ENCODE measurements at regions not wholly inside any gene's neighbourhood (a gene's known extent, or its start where the extent isn't known, plus 50 kb on each side); places are given as distances from the start of the nearest gene placed in this dataset.

GRCh38 chr17:52895272-52895671, 736.8 kb upstream of the CA10 start:
- ATAC-seq = no peak
- no peak for TF ChIP-seq POLR2AphosphoS5 (IDR thresholded peaks at IDR 0.05; ENCODE audit: low read depth)
- TF ChIP-seq EZH2 (IDR thresholded peaks at IDR 0.05; ENCODE audit: low read depth, unreplicated experiment) = no peak

GRCh38 chr17:52892334-52892733, 733.8 kb upstream of the CA10 start:
- H2AFZ ChIP-seq = no peak overlapping the region
- no peaks in the 10 kb centered on the region for H3K27me3 ChIP-seq (ENCODE audit: insufficient read depth)
- no peak for ATAC-seq
- no peaks in the 10 kb centered on the region for H3K9me2 ChIP-seq (ENCODE audit: insufficient read depth)
- no peaks in the 10 kb centered on the region for H3K79me2 ChIP-seq (replicated peaks; ENCODE audit: insufficient read depth)
- no peaks in the 10 kb centered on the region for H3F3A ChIP-seq (replicated peaks; ENCODE audit: low read depth)
- no peak overlapping the region for H3K27ac Mint-ChIP-seq
- DNase-seq (ENCODE audit: low spot score) = no peak
- no peak overlapping the region for H3K4me3 ChIP-seq
- H3K4me1 Mint-ChIP-seq = no peaks in the 10 kb centered on the region
- H3K27me3 Mint-ChIP-seq (ENCODE audit: insufficient read depth, low read depth, poor library complexity) = no peaks in the 10 kb centered on the region
- no peaks in the 10 kb centered on the region for H3K36me3 Mint-ChIP-seq (ENCODE audit: low read depth)
- H4K20me1 ChIP-seq (replicated peaks; ENCODE audit: insufficient read depth) = no peaks in the 10 kb centered on the region
- H3K36me3 ChIP-seq (ENCODE audit: insufficient read depth) = no peaks in the 10 kb centered on the region
- no peak overlapping the region for H3K4me3 Mint-ChIP-seq
- H3K4me2 ChIP-seq = no peak overlapping the region
- no peaks in the 10 kb centered on the region for H3K4me1 ChIP-seq (ENCODE audit: insufficient read depth)
- H3K9me3 Mint-ChIP-seq = no peaks in the 10 kb centered on the region
- no peak overlapping the region for H3K27ac ChIP-seq (ENCODE audit: low read depth)
- TF ChIP-seq POLR2AphosphoS5 (IDR thresholded peaks at IDR 0.05; ENCODE audit: low read depth) (no peak), ZNF114 (CRISPR knock-in tag; IDR thresholded peaks at IDR 0.05) (no peak), CREB1 (CRISPR knock-in tag; IDR thresholded peaks at IDR 0.05; ENCODE audit: low read depth) (no peak), EZH2 (IDR thresholded peaks at IDR 0.05; ENCODE audit: low read depth, unreplicated experiment) (no peak), NANOG (IDR thresholded peaks at IDR 0.05; ENCODE audit: borderline replicate concordance) (no peak), EZH2phosphoT487 (IDR thresholded peaks at IDR 0.05; ENCODE audit: unreplicated experiment) (no peak), ETS1 (IDR thresholded peaks at IDR 0.05) (no peak)
- TF ChIP-seq, protein P1, sequence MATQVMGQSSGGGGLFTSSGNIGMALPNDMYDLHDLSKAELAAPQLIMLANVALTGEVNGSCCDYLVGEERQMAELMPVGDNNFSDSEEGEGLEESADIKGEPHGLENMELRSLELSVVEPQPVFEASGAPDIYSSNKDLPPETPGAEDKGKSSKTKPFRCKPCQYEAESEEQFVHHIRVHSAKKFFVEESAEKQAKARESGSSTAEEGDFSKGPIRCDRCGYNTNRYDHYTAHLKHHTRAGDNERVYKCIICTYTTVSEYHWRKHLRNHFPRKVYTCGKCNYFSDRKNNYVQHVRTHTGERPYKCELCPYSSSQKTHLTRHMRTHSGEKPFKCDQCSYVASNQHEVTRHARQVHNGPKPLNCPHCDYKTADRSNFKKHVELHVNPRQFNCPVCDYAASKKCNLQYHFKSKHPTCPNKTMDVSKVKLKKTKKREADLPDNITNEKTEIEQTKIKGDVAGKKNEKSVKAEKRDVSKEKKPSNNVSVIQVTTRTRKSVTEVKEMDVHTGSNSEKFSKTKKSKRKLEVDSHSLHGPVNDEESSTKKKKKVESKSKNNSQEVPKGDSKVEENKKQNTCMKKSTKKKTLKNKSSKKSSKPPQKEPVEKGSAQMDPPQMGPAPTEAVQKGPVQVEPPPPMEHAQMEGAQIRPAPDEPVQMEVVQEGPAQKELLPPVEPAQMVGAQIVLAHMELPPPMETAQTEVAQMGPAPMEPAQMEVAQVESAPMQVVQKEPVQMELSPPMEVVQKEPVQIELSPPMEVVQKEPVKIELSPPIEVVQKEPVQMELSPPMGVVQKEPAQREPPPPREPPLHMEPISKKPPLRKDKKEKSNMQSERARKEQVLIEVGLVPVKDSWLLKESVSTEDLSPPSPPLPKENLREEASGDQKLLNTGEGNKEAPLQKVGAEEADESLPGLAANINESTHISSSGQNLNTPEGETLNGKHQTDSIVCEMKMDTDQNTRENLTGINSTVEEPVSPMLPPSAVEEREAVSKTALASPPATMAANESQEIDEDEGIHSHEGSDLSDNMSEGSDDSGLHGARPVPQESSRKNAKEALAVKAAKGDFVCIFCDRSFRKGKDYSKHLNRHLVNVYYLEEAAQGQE (IDR thresholded peaks at IDR 0.05; ENCODE audit: unreplicated experiment) = no peak
- TF ChIP-seq, protein P2, sequence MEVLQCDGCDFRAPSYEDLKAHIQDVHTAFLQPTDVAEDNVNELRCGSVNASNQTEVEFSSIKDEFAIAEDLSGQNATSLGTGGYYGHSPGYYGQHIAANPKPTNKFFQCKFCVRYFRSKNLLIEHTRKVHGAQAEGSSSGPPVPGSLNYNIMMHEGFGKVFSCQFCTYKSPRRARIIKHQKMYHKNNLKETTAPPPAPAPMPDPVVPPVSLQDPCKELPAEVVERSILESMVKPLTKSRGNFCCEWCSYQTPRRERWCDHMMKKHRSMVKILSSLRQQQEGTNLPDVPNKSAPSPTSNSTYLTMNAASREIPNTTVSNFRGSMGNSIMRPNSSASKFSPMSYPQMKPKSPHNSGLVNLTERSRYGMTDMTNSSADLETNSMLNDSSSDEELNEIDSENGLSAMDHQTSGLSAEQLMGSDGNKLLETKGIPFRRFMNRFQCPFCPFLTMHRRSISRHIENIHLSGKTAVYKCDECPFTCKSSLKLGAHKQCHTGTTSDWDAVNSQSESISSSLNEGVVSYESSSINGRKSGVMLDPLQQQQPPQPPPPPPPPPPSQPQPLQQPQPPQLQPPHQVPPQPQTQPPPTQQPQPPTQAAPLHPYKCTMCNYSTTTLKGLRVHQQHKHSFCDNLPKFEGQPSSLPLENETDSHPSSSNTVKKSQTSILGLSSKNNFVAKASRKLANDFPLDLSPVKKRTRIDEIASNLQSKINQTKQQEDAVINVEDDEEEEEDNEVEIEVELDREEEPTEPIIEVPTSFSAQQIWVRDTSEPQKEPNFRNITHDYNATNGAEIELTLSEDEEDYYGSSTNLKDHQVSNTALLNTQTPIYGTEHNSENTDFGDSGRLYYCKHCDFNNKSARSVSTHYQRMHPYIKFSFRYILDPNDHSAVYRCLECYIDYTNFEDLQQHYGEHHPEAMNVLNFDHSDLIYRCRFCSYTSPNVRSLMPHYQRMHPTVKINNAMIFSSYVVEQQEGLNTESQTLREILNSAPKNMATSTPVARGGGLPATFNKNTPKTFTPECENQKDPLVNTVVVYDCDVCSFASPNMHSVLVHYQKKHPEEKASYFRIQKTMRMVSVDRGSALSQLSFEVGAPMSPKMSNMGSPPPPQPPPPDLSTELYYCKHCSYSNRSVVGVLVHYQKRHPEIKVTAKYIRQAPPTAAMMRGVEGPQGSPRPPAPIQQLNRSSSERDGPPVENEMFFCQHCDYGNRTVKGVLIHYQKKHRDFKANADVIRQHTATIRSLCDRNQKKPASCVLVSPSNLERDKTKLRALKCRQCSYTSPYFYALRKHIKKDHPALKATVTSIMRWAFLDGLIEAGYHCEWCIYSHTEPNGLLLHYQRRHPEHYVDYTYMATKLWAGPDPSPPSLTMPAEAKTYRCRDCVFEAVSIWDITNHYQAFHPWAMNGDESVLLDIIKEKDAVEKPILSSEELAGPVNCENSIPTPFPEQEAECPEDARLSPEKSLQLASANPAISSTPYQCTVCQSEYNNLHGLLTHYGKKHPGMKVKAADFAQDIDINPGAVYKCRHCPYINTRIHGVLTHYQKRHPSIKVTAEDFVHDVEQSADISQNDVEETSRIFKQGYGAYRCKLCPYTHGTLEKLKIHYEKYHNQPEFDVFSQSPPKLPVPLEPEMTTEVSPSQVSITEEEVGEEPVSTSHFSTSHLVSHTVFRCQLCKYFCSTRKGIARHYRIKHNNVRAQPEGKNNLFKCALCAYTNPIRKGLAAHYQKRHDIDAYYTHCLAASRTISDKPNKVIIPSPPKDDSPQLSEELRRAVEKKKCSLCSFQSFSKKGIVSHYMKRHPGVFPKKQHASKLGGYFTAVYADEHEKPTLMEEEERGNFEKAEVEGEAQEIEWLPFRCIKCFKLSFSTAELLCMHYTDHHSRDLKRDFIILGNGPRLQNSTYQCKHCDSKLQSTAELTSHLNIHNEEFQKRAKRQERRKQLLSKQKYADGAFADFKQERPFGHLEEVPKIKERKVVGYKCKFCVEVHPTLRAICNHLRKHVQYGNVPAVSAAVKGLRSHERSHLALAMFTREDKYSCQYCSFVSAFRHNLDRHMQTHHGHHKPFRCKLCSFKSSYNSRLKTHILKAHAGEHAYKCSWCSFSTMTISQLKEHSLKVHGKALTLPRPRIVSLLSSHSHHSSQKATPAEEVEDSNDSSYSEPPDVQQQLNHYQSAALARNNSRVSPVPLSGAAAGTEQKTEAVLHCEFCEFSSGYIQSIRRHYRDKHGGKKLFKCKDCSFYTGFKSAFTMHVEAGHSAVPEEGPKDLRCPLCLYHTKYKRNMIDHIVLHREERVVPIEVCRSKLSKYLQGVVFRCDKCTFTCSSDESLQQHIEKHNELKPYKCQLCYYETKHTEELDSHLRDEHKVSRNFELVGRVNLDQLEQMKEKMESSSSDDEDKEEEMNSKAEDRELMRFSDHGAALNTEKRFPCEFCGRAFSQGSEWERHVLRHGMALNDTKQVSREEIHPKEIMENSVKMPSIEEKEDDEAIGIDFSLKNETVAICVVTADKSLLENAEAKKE (CRISPR knock-in tag; IDR thresholded peaks at IDR 0.05) = no peak
- TF ChIP-seq, protein P3, sequence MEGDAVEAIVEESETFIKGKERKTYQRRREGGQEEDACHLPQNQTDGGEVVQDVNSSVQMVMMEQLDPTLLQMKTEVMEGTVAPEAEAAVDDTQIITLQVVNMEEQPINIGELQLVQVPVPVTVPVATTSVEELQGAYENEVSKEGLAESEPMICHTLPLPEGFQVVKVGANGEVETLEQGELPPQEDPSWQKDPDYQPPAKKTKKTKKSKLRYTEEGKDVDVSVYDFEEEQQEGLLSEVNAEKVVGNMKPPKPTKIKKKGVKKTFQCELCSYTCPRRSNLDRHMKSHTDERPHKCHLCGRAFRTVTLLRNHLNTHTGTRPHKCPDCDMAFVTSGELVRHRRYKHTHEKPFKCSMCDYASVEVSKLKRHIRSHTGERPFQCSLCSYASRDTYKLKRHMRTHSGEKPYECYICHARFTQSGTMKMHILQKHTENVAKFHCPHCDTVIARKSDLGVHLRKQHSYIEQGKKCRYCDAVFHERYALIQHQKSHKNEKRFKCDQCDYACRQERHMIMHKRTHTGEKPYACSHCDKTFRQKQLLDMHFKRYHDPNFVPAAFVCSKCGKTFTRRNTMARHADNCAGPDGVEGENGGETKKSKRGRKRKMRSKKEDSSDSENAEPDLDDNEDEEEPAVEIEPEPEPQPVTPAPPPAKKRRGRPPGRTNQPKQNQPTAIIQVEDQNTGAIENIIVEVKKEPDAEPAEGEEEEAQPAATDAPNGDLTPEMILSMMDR (conservative IDR thresholded peaks at IDR 0.05; ENCODE audit: low read depth in 2 of 2) = no peak

More at GRCh38 chr17:52895272-52895671, 736.8 kb upstream of the CA10 start:
- H2AFZ ChIP-seq = no peak overlapping the region
- Mint-ChIP-seq H3K36me3 (ENCODE audit: low read depth) (no peaks in the 10 kb centered on the region), H3K4me3 (no peak overlapping the region), H3K4me1 (no peaks in the 10 kb centered on the region), H3K27ac (no peak overlapping the region), H3K27me3 (ENCODE audit: insufficient read depth, low read depth, poor library complexity) (no peaks in the 10 kb centered on the region), H3K9me3 (no peaks in the 10 kb centered on the region)
- no peaks in the 10 kb centered on the region for H3F3A ChIP-seq (replicated peaks; ENCODE audit: low read depth)
- no peaks in the 10 kb centered on the region for H3K9me2 ChIP-seq (ENCODE audit: insufficient read depth)
- DNase-seq (ENCODE audit: low spot score) = no peak
- no peaks in the 10 kb centered on the region for H3K4me1 ChIP-seq (ENCODE audit: insufficient read depth)
- no peak overlapping the region for H3K4me2 ChIP-seq
- no peaks in the 10 kb centered on the region for H4K20me1 ChIP-seq (replicated peaks; ENCODE audit: insufficient read depth)
- no peaks in the 10 kb centered on the region for H3K36me3 ChIP-seq (ENCODE audit: insufficient read depth)
- no peak overlapping the region for H3K4me3 ChIP-seq
- no peaks in the 10 kb centered on the region for H3K79me2 ChIP-seq (replicated peaks; ENCODE audit: insufficient read depth)
- no peak overlapping the region for H3K27ac ChIP-seq (ENCODE audit: low read depth)
- no peaks in the 10 kb centered on the region for H3K27me3 ChIP-seq (ENCODE audit: insufficient read depth)

All from GM23338 (cell line).